ENCODE measurements at regions not wholly inside any gene's neighbourhood (a gene's known extent, or its start where the extent isn't known, plus 50 kb on each side); places are given as distances from the start of the nearest gene placed in this dataset.

DNA sequence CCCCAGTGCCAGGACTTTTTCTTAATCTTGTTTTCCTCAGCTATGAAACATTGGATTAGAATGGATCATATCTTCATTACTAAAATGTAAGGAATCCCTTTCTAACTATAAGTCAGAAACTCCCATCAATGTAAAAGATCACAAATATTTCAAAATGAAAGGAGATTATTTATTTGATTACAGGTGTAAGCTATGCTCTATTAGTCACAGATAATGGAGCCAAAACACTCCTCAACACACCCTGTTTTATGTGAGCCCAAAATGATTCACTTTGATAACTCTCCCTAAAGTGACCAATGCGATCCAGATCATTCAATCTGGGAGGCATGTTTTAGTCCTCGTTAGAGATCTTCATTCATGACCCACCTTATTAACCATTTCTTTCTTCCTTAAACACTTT is 566.7 kb upstream of the TENM3 start:
- Histone ChIP-seq H2AFZ (ENCODE audit: low read length) (no peak overlapping the region), H3K9me2 (replicated peaks; ENCODE audit: insufficient read depth, low read length) (no peaks in the 10 kb centered on the region), H3K27me3 (replicated peaks; ENCODE audit: insufficient read depth, low read length) (no peaks in the 10 kb centered on the region), H3K4me2 (ENCODE audit: low read depth, low read length) (no peak overlapping the region), H3K4me1 (ENCODE audit: low read length) (no peaks in the 10 kb centered on the region), H3K9ac (ENCODE audit: low read length) (no peak overlapping the region), H3F3A (ENCODE audit: insufficient read depth, low read length) (no peaks in the 10 kb centered on the region), H4K20me1 (ENCODE audit: insufficient read depth, low read length) (no peaks in the 10 kb centered on the region), H3K79me2 (ENCODE audit: low read length) (no peaks in the 10 kb centered on the region), H3K36me3 (replicated peaks; ENCODE audit: insufficient read depth, low read length) (no peaks in the 10 kb centered on the region), H3K4me3 (ENCODE audit: low read length) (no peak overlapping the region), H3K9me3 (replicated peaks; ENCODE audit: insufficient read depth, low read length) (no peaks in the 10 kb centered on the region), H3K27ac (ENCODE audit: low read length) (no peak overlapping the region)
- DNase-seq: no peak
- TF ChIP-seq, protein P1, sequence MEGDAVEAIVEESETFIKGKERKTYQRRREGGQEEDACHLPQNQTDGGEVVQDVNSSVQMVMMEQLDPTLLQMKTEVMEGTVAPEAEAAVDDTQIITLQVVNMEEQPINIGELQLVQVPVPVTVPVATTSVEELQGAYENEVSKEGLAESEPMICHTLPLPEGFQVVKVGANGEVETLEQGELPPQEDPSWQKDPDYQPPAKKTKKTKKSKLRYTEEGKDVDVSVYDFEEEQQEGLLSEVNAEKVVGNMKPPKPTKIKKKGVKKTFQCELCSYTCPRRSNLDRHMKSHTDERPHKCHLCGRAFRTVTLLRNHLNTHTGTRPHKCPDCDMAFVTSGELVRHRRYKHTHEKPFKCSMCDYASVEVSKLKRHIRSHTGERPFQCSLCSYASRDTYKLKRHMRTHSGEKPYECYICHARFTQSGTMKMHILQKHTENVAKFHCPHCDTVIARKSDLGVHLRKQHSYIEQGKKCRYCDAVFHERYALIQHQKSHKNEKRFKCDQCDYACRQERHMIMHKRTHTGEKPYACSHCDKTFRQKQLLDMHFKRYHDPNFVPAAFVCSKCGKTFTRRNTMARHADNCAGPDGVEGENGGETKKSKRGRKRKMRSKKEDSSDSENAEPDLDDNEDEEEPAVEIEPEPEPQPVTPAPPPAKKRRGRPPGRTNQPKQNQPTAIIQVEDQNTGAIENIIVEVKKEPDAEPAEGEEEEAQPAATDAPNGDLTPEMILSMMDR (IDR thresholded peaks at IDR 0.05; ENCODE audit: low read length): no peak
- no peak for TF ChIP-seq EZH2 (optimal IDR thresholded peaks at IDR 0.05; ENCODE audit: low read depth, low read length)
- no peak for TF ChIP-seq EZH2phosphoT487 (IDR thresholded peaks at IDR 0.05; ENCODE audit: low read length)

DNA sequence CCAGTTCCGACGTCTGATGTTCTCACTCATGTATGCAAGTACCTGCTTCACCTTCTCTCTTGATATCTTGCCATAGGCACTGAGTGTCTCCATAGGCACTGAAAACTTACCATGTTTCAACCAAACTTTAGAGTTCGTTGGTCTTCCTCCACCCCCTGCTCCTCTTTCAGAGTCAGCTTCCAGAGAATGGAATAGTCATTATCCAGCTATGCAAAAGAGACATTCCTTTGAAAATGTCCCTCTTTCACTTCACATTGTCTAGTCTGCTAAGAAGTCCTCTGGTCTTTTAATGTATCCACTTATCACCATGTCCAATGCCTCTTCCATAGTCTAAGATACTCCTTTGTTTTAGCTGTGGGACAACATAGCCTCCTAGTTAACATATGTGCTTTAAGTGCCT is 566.0 kb upstream of the TENM3 start:
- no peak overlapping the region for H2AFZ ChIP-seq (ENCODE audit: low read length)
- no peaks in the 10 kb centered on the region for H3K79me2 ChIP-seq (ENCODE audit: low read length)
- no peak overlapping the region for H3K4me3 ChIP-seq (ENCODE audit: low read length)
- no peak overlapping the region for H3K27ac ChIP-seq (ENCODE audit: low read length)
- no peaks in the 10 kb centered on the region for H3K9me3 ChIP-seq (replicated peaks; ENCODE audit: insufficient read depth, low read length)
- H3K9me2 ChIP-seq (replicated peaks; ENCODE audit: insufficient read depth, low read length): no peaks in the 10 kb centered on the region
- H4K20me1 ChIP-seq (ENCODE audit: insufficient read depth, low read length): no peaks in the 10 kb centered on the region
- H3K4me1 ChIP-seq (ENCODE audit: low read length): no peaks in the 10 kb centered on the region
- TF ChIP-seq, protein P1 (IDR thresholded peaks at IDR 0.05; ENCODE audit: low read length): no peak
- TF ChIP-seq EZH2phosphoT487 (IDR thresholded peaks at IDR 0.05; ENCODE audit: low read length) (no peak), EZH2 (optimal IDR thresholded peaks at IDR 0.05; ENCODE audit: low read depth, low read length) (no peak)
- no peaks in the 10 kb centered on the region for H3F3A ChIP-seq (ENCODE audit: insufficient read depth, low read length)
- no peaks in the 10 kb centered on the region for H3K27me3 ChIP-seq (replicated peaks; ENCODE audit: insufficient read depth, low read length)
- H3K36me3 ChIP-seq (replicated peaks; ENCODE audit: insufficient read depth, low read length): no peaks in the 10 kb centered on the region
- H3K4me2 ChIP-seq (ENCODE audit: low read depth, low read length): no peak overlapping the region
- no peak for DNase-seq
- H3K9ac ChIP-seq (ENCODE audit: low read length): no peak overlapping the region

DNA sequence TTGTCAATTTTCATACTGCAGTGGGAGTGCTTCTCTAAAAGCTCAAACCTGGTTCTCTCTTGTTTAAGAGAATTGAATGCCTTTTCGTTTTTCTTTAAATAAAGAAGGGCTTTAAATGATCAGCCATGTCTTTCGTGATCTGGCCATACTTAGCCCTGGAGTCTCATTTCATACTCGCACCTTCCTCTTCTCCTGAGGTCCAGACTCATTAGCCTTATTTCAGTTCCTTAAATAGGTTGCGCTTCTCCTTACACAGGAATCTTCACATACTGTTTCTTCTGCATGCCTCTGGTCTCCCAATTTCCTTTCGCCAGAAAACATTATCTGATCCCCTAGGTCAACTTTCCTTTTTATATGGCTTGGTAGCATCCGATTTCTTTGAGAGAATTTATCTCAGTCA is 565.6 kb upstream of the TENM3 start:
- no peak for TF ChIP-seq EZH2 (optimal IDR thresholded peaks at IDR 0.05; ENCODE audit: low read depth, low read length)
- TF ChIP-seq, protein P1 (IDR thresholded peaks at IDR 0.05; ENCODE audit: low read length): no peak
- no peak for TF ChIP-seq EZH2phosphoT487 (IDR thresholded peaks at IDR 0.05; ENCODE audit: low read length)
- Histone ChIP-seq H3K9me3 (replicated peaks; ENCODE audit: insufficient read depth, low read length) (no peaks in the 10 kb centered on the region), H3F3A (ENCODE audit: insufficient read depth, low read length) (no peaks in the 10 kb centered on the region), H3K9ac (ENCODE audit: low read length) (no peak overlapping the region), H3K79me2 (ENCODE audit: low read length) (no peaks in the 10 kb centered on the region), H3K4me1 (ENCODE audit: low read length) (no peaks in the 10 kb centered on the region), H3K27ac (ENCODE audit: low read length) (no peak overlapping the region), H4K20me1 (ENCODE audit: insufficient read depth, low read length) (no peaks in the 10 kb centered on the region), H2AFZ (ENCODE audit: low read length) (no peak overlapping the region), H3K4me3 (ENCODE audit: low read length) (no peak overlapping the region), H3K36me3 (replicated peaks; ENCODE audit: insufficient read depth, low read length) (no peaks in the 10 kb centered on the region), H3K9me2 (replicated peaks; ENCODE audit: insufficient read depth, low read length) (no peaks in the 10 kb centered on the region), H3K27me3 (replicated peaks; ENCODE audit: insufficient read depth, low read length) (no peaks in the 10 kb centered on the region), H3K4me2 (ENCODE audit: low read depth, low read length) (no peak overlapping the region)
- DNase-seq: no peak

All from MM.1S (cell line).